ENCODE measurements at regions not wholly inside any gene's neighbourhood (a gene's known extent, or its start where the extent isn't known, plus 50 kb on each side); places are given as distances from the start of the nearest gene placed in this dataset.
"Not testable (repeated sequence)": the region's sequence is repeated elsewhere in the genome, so short reads cannot be mapped to it uniquely, and the experiment has no call there.

DNA sequence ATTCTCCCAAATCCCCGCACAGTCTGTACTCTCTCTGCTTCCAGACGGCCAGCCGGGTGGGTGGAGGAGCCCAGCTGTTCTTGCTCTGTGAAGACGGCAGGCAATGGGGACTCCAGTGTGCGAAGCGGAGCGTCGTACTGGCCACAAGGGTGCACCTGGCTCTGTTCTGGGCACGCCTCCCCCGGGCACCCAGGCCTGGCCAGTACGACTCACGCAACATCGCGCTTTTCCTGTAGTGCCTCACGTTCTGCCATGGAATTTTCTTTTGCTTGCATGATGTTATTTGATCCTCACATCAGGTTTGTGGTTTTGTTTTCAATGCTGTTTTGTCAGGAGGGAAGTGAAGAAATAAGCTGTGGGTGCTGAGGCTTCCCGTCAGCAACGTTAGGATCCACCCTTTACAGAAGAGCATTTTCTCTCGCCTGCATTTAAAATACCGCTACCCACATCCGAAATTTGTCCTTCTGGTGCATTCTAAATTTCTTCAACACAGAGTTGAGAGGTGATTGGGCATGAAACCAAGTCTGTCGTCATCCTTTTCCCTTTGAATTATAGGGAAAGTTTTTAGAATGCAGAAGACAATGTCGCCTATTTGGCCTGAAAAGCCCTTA is 311.7 kb downstream of the TRIM36 start:
- no peak for TF ChIP-seq JUND (IDR thresholded peaks at IDR 0.05; ENCODE audit: low read depth)
- in situ Hi-C loops (cut with HindIII; ENCODE audit: low pct_unique_long_range_greater_than_20kb, low sequenced_read_pairs), result no loop called here
- peak; percentile 5 to 57 for DNase-seq (ENCODE audit: low read depth in 1 of 2, low spot score in 1 of 2)

DNA sequence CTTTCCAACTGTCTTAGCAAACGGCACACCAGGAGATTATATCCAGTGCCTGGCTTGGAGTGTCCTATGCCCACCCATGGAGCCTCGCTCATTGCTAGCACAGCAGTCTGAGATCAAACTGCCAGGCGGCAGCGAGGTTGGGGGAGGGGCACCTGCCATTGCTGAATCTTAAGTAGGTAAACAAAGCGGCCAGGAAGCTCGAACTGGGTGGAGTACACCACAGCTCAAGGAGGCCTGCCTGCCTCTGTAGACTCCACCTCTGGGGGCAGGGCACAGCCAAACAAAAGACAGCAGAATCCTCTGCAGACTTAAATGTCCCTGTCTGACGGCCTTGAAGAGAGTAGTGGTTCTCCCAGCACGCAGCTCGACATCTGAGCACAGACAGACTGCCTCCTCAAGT is 325.0 kb downstream of the TRIM36 start:
- in situ Hi-C loops (cut with HindIII; ENCODE audit: low pct_unique_long_range_greater_than_20kb, low sequenced_read_pairs), result not testable (repeated sequence)
- peak in 1 of 2 experiments; percentile 13 for DNase-seq (ENCODE audit: low read depth in 1 of 2, low spot score in 1 of 2)

DNA sequence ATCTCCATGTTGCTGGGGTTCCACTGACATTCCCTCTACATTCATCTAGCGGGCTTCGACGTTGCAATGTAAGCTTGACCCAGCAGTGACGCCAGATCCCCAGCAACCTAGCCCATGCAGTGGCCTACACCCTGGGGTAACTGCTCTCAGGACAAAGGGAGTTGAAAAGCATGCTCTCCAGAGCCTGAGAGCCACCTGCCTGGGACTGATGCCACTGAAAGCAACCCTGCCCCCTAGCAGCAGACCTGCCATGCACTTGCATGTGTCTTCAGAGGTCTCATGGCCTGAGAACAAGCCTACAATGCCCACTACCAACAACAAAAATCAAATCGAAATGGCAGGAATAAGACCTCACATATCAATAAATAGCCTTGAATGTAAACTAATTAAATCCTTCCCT is 330.3 kb downstream of the TRIM36 start:
- DNase-seq (ENCODE audit: low read depth in 1 of 2, low spot score in 1 of 2), result no peak
- in situ Hi-C loops (cut with HindIII; ENCODE audit: low pct_unique_long_range_greater_than_20kb, low sequenced_read_pairs), result no loop called here
- no peak for TF ChIP-seq JUND (IDR thresholded peaks at IDR 0.05; ENCODE audit: low read depth)

DNA sequence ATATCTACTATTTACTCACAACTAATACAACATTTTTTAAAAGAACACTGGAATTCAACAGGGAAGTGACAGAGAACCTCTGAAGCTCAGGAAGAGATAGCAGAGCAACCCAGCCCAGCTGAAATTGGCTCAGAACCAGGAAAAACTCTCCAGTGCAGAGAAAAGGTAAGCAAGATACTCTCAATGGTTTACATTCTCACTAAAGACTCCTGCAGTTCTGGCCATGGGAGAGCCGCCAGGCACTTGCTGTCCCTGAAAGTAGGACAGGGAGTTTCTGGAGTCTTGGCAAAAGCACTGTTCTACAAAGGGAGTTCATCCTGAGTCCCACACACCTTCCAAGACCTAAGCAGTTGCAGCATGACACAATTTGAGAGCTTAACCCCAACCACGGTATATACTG is 330.8 kb downstream of the TRIM36 start:
- DNase-seq (ENCODE audit: low read depth in 1 of 2, low spot score in 1 of 2), result no peak
- in situ Hi-C loops (cut with HindIII; ENCODE audit: low pct_unique_long_range_greater_than_20kb, low sequenced_read_pairs), result no loop called here
- TF ChIP-seq JUND (IDR thresholded peaks at IDR 0.05; ENCODE audit: low read depth), result no peak

DNA sequence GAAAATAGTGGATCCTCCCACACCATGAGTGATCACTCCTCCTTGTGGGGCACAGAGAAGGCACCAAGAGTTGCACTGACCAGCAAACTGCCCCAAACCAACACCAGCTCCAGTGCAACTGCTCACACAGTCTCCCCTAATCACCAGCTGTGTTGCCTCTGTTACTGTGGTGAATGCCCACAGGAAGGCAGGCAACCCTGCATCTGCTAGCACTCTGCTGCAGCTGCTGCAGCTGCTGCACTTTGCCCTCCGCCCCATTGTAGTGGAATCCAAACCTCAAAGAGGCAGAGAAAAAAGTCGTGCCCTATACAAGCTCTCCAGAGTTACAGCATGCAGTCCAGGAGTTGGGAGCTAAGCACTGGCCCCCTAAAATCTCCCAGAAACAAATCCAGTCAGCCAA is 339.6 kb downstream of the TRIM36 start:
- DNase-seq (ENCODE audit: low read depth in 1 of 2, low spot score in 1 of 2), result no peak
- no peak for TF ChIP-seq JUND (IDR thresholded peaks at IDR 0.05; ENCODE audit: low read depth)
- in situ Hi-C loops (cut with HindIII; ENCODE audit: low pct_unique_long_range_greater_than_20kb, low sequenced_read_pairs), result no loop called here

DNA sequence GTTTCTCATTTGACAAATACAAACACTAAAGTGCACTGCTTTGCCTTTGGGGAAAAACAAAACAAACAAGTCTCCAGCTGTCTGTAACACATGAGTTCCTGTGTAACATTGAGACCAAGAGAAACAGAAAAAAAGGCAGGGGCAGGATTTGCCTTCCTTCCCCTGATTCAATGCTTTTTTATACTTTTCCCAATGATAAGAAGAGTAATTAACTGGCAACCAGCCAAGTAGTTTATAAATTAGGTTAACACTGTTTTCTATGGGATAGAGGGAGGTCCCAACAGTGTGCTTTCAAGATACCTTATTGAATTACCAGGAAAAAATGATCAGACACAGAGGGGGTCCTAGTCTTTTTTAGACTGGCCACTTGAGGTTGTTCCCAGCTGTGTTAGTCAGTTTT is 346.8 kb downstream of the TRIM36 start:
- in situ Hi-C loops (cut with HindIII; ENCODE audit: low pct_unique_long_range_greater_than_20kb, low sequenced_read_pairs), result no loop called here
- no peak for TF ChIP-seq JUND (IDR thresholded peaks at IDR 0.05; ENCODE audit: low read depth)
- peak in 1 of 2 experiments; percentile 15 for DNase-seq (ENCODE audit: low read depth in 1 of 2, low spot score in 1 of 2)

DNA sequence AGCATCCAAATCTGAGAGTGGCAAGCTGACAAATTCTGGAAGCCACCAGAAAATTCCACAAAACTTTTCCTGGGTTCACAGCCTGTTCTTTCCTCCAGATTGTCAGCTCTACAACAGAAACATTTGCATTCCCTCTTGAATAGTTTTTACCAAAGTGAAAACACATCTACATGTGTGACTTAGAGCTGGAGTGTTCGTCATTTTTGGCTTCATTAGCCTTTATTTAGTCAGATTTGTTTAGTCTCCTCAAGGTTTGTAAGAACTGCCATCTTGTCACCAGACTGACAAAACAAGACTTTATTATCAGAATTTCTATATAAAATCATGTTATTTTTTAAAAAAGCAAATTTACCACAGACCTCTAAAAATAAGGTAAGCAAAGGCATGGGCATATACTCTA is 347.3 kb downstream of the TRIM36 start:
- in situ Hi-C loops (cut with HindIII; ENCODE audit: low pct_unique_long_range_greater_than_20kb, low sequenced_read_pairs), result no loop called here
- DNase-seq (ENCODE audit: low read depth in 1 of 2, low spot score in 1 of 2), result no peak
- TF ChIP-seq JUND (IDR thresholded peaks at IDR 0.05; ENCODE audit: low read depth), result no peak

DNA sequence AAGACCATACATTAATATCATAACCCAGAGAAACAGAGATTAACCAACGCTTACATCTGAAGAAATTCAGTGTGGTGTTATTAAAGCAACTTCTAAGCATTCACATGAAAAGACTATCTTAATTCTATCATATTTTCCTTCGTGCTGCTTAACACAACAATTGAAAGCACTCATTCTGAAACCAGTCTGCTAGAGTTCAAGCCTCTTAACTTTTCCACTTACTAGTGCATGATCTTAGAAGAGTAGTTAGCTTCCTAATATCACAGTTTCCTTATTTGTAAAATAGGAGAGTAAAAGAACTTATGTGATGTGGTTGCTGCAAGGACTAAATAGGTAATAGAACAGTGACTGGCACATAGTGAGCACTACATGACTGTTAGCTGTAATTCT is 379.3 kb downstream of the TRIM36 start:
- no peak for TF ChIP-seq JUND (IDR thresholded peaks at IDR 0.05; ENCODE audit: low read depth)
- in situ Hi-C loops (cut with HindIII; ENCODE audit: low pct_unique_long_range_greater_than_20kb, low sequenced_read_pairs), result no loop called here
- DNase-seq (ENCODE audit: low read depth in 1 of 2, low spot score in 1 of 2), result no peak

DNA sequence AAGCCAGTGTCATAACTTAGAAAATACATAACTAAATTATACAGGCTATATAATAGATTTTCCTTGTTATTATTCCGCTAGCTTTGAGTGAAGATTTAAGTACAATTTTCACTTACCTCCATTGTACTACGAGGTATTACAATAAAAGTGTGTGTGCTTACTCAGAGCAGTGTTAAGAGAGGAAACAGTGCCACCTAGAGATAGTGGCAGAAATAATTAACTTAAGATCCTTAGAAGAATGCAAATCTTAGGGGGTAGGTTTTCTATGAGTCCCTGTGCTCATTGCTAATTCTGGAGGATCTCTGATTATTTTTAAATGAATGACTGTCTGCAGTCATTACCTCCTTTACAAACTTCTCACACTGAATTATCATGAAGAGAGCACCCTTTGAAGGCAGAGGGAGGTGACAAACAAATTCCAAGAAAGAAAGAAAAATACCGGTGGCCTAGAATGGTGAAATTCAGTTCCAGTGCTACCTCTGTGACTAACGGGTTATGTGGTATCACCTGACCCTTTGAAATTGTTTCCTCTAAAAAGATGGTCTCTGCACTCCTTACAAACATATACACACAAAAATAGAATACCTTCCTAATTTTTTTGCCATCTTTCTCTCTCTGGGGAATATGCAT is 379.8 kb downstream of the TRIM36 start:
- no peak for TF ChIP-seq JUND (IDR thresholded peaks at IDR 0.05; ENCODE audit: low read depth)
- in situ Hi-C loops (cut with HindIII; ENCODE audit: low pct_unique_long_range_greater_than_20kb, low sequenced_read_pairs), result no loop called here
- DNase-seq (ENCODE audit: low read depth in 1 of 2, low spot score in 1 of 2), result peak; percentile 17 to 65

DNA sequence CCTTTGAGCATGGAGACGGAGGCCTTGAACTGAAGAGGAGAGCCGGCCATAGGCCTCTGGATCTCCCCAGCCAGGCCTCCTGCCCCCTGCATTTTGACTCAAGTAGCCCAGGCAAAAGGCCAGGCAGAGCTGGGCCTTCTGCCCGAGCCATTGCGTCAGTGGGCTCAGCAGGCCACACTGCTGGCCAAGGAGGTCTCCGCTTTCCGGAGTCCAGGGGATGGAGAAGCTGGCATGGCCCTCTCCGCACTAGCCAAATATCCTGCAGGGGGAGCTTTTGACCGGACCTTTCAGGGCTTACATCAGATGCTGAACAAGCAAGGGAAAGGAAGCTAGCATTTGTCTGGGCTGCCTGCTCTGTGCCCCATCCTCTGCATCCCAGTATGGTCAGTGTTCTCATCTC is 386.8 kb downstream of the TRIM36 start:
- in situ Hi-C loops (cut with HindIII; ENCODE audit: low pct_unique_long_range_greater_than_20kb, low sequenced_read_pairs), result no loop called here
- DNase-seq (ENCODE audit: low read depth in 1 of 2, low spot score in 1 of 2), result no peak
- no peak for TF ChIP-seq JUND (IDR thresholded peaks at IDR 0.05; ENCODE audit: low read depth)

DNA sequence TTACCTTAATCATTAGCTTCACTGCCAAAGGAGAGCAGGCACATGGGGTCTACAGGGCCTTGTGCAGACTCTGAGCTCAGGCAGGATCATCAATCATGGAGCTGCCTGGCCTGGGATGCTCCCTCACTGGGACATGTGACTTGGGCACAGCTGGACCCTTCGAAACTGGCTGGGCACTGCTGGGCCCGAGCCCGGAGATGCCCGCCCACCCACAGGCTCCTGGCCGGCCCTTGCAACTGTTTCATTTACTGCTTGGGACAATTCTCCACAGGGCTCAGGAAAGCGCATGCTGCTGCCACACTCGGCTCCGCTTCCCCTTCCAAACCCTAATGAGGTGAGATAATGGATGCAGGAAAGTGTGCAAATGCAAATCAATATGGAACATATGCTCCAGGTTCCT is 387.5 kb downstream of the TRIM36 start:
- in situ Hi-C loops (cut with HindIII; ENCODE audit: low pct_unique_long_range_greater_than_20kb, low sequenced_read_pairs), result no loop called here

DNA sequence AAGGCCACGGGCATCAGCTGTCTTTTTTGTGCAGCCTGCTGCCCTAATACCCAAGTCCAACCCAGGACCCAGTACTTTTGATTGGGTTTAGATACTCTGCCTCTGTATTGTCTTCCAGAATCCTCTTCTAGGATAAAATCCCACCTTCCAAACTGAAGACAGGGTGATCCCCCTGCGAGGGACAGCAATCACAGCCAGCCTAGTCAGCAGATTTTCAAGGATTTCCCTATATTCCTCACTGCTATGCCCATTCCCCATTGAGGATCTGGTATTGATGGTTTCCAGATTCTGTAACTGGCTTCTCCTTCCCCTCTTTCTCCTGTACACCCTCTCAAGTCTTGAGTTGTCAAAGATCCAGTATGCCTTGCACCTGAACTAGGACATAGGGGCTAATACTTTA is 389.4 kb downstream of the TRIM36 start:
- no peak for DNase-seq (ENCODE audit: low read depth in 1 of 2, low spot score in 1 of 2)
- no peak for TF ChIP-seq JUND (IDR thresholded peaks at IDR 0.05; ENCODE audit: low read depth)
- in situ Hi-C loops (cut with HindIII; ENCODE audit: low pct_unique_long_range_greater_than_20kb, low sequenced_read_pairs), result no loop called here

More for the DNA sequence above, 387.5 kb downstream of the TRIM36 start:
- DNase-seq (ENCODE audit: low read depth in 1 of 2, low spot score in 1 of 2), result no peak
- TF ChIP-seq JUND (IDR thresholded peaks at IDR 0.05; ENCODE audit: low read depth), result no peak

DNA sequence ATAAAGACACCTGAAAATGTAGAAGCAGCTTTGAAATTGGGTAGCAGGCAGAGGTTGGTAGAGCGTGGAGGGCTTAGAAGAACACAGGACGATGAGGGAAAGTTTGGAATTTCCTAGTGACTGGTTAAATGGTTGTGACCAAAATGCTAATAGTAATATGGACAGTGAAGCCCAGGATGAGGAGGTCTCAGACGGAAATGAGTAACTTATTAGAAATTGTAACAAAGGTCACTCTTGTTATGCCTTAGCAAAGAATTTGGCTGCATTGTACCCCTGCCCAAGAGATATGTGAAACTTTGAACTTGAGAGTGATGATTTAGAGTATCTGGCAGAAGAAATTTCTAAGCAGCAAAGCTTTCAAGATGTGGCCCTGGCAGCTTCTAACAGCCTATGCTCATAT is 382.5 kb downstream of the KCNN2 start:
- no peak for TF ChIP-seq JUND (IDR thresholded peaks at IDR 0.05; ENCODE audit: low read depth)
- DNase-seq (ENCODE audit: low read depth in 1 of 2, low spot score in 1 of 2), result no peak
- in situ Hi-C loops (cut with HindIII; ENCODE audit: low pct_unique_long_range_greater_than_20kb, low sequenced_read_pairs), result no loop called here

DNA sequence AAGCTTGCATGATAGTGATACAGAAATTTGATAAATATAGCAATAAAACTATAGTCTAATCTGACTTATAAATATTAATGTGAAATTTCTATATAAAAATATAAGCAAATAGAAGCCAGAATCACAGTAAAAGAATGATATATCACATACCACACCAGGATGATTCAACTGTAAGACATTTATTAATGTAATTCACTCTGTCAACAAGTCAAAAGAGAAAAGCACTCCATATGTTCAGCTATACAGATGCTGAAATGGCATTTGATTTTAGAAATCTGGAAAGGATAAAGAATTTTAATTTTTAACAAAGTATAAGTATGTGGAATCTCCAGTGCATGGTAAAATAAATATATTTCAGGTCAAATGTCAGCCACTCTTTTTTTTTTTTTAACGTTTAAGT is 372.4 kb downstream of the KCNN2 start:
- in situ Hi-C loops (cut with HindIII; ENCODE audit: low pct_unique_long_range_greater_than_20kb, low sequenced_read_pairs), result no loop called here
- DNase-seq (ENCODE audit: low read depth in 1 of 2, low spot score in 1 of 2), result no peak
- no peak for TF ChIP-seq JUND (IDR thresholded peaks at IDR 0.05; ENCODE audit: low read depth)
